Memory B cell (primary cell): ENCODE measurements at regions not wholly inside any gene's neighbourhood (a gene's known extent, or its start where the extent isn't known, plus 50 kb on each side); places are given as distances from the start of the nearest gene placed in this dataset.

ENCODE experiments used
- ATAC-seq: fragments of 150-1000 bp; cut with Tn5 transposase; 2 replicates; pipeline ENCODE4 v1.10.0; 2021; ENCODE audit warnings: low read depth, mild to moderate bottlenecking, moderate library complexity
- DNase-seq, 2 donors: peaks; one replicate each; pipeline ENCODE4 v3.0.0; 2022; ENCODE audit warnings: low spot score in 2 of 2
- H3K27ac Mint-ChIP-seq: one replicate; pipeline ENCODE4 v1.8.0; 2022; ENCODE audit warnings: mild to moderate bottlenecking, moderate library complexity, mixed read lengths
- H3K27me3 Mint-ChIP-seq: one replicate; pipeline ENCODE4 v1.8.0; 2022; ENCODE audit warnings: mixed read lengths
- H3K36me3 Mint-ChIP-seq: one replicate; pipeline ENCODE4 v1.8.0; 2022; ENCODE audit warnings: mild to moderate bottlenecking, mixed read lengths
- H3K4me1 Mint-ChIP-seq: one replicate; pipeline ENCODE4 v1.8.0; 2022; ENCODE audit warnings: mixed read lengths
- H3K4me3 Mint-ChIP-seq: one replicate; pipeline ENCODE4 v1.8.0; 2022; ENCODE audit warnings: mild to moderate bottlenecking, moderate library complexity, mixed read lengths
- H3K9me3 Mint-ChIP-seq: one replicate; pipeline ENCODE4 v1.8.0; 2022; ENCODE audit warnings: mixed read lengths

DNA sequence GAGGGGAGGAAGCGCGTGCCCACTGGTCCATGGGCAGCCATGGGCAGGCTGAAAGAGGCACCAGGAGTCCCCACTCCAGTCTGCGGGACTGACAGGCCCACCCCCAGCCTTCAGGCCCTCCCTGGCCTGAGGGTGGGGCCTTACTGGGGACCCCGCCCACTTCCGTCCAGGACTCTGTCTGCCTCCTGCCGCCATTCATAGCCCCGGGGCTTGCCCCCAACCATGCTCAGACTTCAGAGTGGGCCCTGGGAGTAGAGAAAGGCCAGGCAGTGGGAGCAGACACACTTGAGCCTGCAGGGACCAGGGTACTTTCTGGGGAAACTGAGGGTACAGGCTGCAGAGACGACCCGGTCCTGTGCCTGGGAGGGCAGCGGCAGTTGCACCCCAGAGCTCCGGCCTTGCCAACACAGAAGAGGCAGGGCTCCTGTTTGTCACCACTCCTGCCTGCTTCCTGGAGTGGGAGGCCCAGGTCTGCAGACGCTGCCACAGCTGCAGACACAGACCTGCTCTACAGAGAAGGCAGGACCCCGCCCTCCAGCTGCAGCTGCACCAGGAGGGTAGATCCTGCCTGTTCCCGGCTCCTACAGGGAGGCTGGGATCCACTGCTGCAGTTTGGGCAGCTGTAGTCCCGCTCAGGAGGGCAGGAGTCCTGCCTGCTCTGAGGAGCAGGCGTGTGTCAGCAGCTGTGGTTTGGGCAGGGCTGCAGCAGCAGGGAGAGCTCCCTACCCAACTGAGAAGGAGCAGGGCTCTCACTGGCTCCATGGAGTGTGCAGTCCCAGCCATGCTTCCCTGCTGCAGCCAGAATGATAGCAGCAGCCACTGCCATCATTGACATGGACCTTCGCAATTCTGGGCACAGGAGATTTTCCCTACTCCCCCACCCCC lies 387.9 kb upstream of the ANO3 start:
- no peaks in the 10 kb centered on the region for H3K27me3 Mint-ChIP-seq
- ATAC-seq, result no peak
- no peaks in the 10 kb centered on the region for H3K4me1 Mint-ChIP-seq
- no peak overlapping the region for H3K4me3 Mint-ChIP-seq
- no peaks in the 10 kb centered on the region for H3K36me3 Mint-ChIP-seq
- H3K9me3 Mint-ChIP-seq, result no peaks in the 10 kb centered on the region
- H3K27ac Mint-ChIP-seq, result no peak overlapping the region
- no peak for DNase-seq

- Mint-ChIP-seq H3K9me3 (no peaks in the 10 kb centered on the region), H3K4me3 (no peak overlapping the region), H3K36me3 (no peaks in the 10 kb centered on the region), H3K27me3 (no peaks in the 10 kb centered on the region), H3K27ac (no peak overlapping the region), H3K4me1 (no peaks in the 10 kb centered on the region)
- no peak for ATAC-seq
- no peak for DNase-seq
These were observed 382.0 kb upstream of the ANO3 start for GRCh38 chr11:25949918-25950317.

- Mint-ChIP-seq H3K4me3 (no peak overlapping the region), H3K9me3 (no peaks in the 10 kb centered on the region), H3K36me3 (no peaks in the 10 kb centered on the region), H3K4me1 (no peaks in the 10 kb centered on the region), H3K27me3 (no peaks in the 10 kb centered on the region), H3K27ac (no peak overlapping the region)
- ATAC-seq, result no peak
- no peak for DNase-seq
These were observed 378.9 kb upstream of the ANO3 start for GRCh38 chr11:25953006-25953405.

DNA sequence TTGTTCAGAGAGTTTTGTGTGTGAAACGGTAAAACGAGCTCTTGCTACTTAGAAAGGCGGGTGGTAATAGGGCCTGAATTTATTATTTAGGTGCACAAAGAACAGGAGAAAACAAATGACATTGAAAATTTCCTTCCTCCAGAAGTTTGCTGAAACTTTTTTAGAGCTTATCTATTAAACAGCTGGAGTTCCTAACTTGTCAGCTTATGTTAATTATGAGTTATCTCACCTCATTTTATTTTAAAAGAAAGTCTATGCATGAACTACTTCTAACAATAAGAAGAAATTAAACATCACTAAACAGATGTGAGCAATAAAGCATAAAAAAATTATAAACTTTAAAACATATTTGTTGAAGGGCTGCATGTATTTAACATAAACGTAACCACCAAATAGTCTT lies 373.9 kb upstream of the ANO3 start:
- H3K36me3 Mint-ChIP-seq, result no peaks in the 10 kb centered on the region
- no peak for ATAC-seq

GRCh38 chr11:25961539-25961938 lies 370.4 kb upstream of the ANO3 start:
- Mint-ChIP-seq H3K4me1 (no peaks in the 10 kb centered on the region), H3K4me3 (no peak overlapping the region), H3K27ac (no peak overlapping the region), H3K27me3 (peaks cover 2% of the 10 kb centered on the region), H3K36me3 (no peaks in the 10 kb centered on the region), H3K9me3 (no peaks in the 10 kb centered on the region)
- ATAC-seq (no peak), DNase-seq (no peak)

More for the DNA sequence above, 373.9 kb upstream of the ANO3 start:
- no peak for DNase-seq
- Mint-ChIP-seq H3K27ac (no peak overlapping the region), H3K27me3 (peaks cover 2% of the 10 kb centered on the region), H3K4me1 (no peaks in the 10 kb centered on the region), H3K4me3 (no peak overlapping the region), H3K9me3 (no peaks in the 10 kb centered on the region)

DNA sequence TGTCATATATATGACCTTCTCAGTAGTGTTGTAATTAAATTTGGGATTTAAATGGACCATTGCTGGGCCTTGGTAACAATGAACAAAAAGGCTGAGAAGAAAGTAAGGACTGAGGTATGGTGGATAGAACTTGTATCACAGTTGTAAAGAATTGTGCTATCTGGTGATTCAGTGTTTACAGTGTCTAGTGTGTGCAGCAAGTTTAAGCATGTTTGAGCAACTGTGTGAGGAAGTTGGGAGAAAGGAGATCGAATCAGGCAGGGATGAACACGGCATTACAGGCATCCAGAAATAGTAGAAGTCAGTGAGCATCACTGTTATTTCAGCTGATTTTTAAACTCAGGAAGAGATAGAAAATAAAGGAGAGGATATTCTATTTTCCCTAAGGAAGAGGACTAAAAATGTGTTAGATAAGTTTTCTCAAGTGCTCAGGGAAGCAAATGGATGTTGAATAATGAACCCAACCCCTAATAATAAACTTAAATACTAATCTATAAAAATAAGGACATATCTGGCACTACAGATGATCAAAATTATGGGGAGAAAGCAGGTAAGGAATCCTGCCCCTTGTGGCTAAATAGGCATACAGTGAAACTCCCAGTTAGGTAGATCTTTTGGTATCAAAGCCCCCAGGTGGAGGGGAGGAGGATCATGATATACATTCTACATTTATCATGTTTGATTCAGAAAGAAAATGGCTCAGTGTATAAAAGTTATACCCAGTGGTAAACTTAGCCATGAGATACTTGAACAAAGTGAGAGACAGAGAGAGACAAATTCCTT lies 361.0 kb upstream of the ANO3 start:
- Mint-ChIP-seq H3K4me3 (no peak overlapping the region), H3K9me3 (no peaks in the 10 kb centered on the region), H3K4me1 (no peaks in the 10 kb centered on the region), H3K36me3 (no peaks in the 10 kb centered on the region), H3K27ac (no peak overlapping the region), H3K27me3 (peaks cover 4% of the 10 kb centered on the region)
- ATAC-seq, result no peak
- DNase-seq, result no peak

DNA sequence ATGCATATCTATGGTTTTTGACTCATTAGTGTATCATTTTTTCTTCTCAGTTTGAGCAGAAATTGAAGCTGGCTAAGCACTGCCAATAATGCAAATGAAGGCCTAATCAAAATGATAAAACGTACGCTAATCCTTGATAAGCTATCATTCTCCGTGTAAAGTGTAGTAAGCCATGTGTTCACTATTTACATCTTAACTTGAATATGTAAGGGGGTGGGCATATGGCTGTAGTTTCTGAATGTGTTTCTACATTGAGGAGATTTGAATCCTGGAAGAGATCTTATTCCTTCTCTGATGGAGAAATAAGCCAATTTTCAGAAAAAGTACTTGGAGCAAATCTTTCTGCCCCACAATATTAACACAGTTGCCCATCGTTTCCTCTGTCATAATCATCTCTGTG lies 351.8 kb upstream of the ANO3 start:
- no peaks in the 10 kb centered on the region for H3K27me3 Mint-ChIP-seq

DNA sequence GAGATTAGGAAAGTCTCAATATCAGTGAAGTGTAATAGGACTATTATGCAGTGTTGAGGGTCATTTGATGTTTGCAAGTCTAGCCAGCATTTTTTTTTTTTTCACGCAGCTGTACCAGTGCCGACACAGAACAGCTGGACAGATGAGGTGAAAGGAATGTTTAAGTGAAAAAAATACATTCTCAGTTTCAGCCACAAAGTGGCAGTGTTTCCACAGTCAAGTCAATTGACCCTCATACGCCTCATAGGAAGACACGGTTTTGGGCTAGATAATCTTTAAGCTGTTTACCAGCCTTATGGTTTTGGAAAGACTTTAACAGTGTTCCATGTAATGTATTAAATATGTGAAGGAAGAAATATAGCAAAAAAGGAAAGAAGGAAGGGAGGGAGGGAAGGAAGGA lies 349.9 kb upstream of the ANO3 start:
- H3K27me3 Mint-ChIP-seq, result no peaks in the 10 kb centered on the region
- peak overlapping the region; percentile 73 for H3K27ac Mint-ChIP-seq
- H3K4me1 Mint-ChIP-seq, result peaks cover 10% of the 10 kb centered on the region
- no peaks in the 10 kb centered on the region for H3K9me3 Mint-ChIP-seq
- H3K36me3 Mint-ChIP-seq, result no peaks in the 10 kb centered on the region
- DNase-seq (peak in 1 of 2 donors; percentile 30), ATAC-seq (peak; percentile 84)
- H3K4me3 Mint-ChIP-seq, result peak overlapping the region; percentile 76

More for the DNA sequence above, 351.8 kb upstream of the ANO3 start:
- DNase-seq (no peak), ATAC-seq (no peak)
- H3K4me3 Mint-ChIP-seq, result no peak overlapping the region
- no peak overlapping the region for H3K27ac Mint-ChIP-seq
- H3K36me3 Mint-ChIP-seq, result no peaks in the 10 kb centered on the region
- no peaks in the 10 kb centered on the region for H3K9me3 Mint-ChIP-seq
- H3K4me1 Mint-ChIP-seq, result peaks cover 10% of the 10 kb centered on the region

GRCh38 chr11:25983280-25983679 lies 348.6 kb upstream of the ANO3 start:
- ATAC-seq, result no peak
- no peaks in the 10 kb centered on the region for H3K27me3 Mint-ChIP-seq
- no peak overlapping the region for H3K4me3 Mint-ChIP-seq

DNA sequence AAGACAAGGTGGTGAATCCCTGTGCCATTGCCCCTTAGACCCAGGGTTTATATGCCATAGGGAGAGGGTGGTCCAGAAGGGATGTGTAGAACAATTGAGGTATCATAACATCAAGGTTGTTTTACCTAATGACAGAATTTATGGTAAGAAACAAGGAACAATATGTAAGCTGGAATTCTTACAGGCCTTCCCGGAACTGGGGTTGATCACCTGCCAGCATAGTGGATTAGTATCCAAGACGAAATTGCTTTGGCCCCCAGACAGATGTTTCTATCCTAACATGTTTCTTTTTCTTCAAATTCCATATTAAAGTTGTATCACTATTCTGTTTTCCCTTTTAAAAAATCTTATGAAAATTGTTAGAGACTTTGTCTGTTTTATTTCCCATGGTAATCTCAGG lies 343.8 kb upstream of the ANO3 start:
- Mint-ChIP-seq H3K36me3 (no peaks in the 10 kb centered on the region), H3K4me1 (peaks cover 6% of the 10 kb centered on the region), H3K9me3 (no peaks in the 10 kb centered on the region), H3K4me3 (no peak overlapping the region), H3K27ac (no peak overlapping the region), H3K27me3 (no peaks in the 10 kb centered on the region)
- no peak for DNase-seq
- ATAC-seq, result no peak

More at GRCh38 chr11:25983280-25983679, 348.6 kb upstream of the ANO3 start:
- no peak for DNase-seq
- Mint-ChIP-seq H3K9me3 (no peaks in the 10 kb centered on the region), H3K36me3 (no peaks in the 10 kb centered on the region), H3K4me1 (peaks cover 10% of the 10 kb centered on the region), H3K27ac (no peak overlapping the region)

DNA sequence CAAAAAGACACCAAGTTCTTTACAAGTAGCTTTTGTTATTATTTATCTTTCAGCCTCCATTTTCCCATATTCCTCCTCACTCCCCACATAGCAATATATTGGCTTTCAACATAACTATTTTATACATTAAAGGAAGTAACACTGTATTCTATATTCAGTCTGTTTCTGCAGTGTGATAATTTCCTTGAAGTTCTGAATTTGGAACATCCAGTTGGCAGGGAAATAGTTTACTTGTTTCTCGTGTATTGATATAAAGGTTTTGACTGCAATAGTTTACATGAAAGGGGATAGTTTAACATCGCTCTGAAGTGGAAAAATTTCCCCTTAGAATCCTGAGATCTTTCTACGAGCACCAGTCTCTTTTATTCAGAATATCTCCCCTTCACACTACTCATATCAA lies 341.5 kb upstream of the ANO3 start:
- ATAC-seq, result no peak
- no peak overlapping the region for H3K4me3 Mint-ChIP-seq

DNA sequence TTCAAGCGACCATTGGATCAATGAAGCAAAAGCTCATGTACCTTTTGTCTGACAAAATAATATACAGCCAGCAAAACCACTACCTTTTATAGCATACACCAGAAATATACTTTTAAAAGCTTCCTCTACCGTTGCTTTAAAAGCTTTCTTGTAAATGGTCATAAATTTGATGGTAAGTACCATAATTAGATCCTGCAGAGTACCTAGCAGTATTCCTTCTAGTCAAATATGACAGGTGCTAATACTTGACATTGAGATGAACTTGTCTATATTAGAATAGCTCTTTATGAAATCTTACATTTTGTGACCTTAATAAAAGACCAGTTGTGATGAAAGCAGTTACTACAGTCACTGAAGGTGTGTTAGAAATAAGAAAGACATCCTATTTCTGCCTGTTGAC lies 340.5 kb upstream of the ANO3 start:
- Mint-ChIP-seq H3K4me1 (no peaks in the 10 kb centered on the region), H3K27me3 (no peaks in the 10 kb centered on the region), H3K9me3 (no peaks in the 10 kb centered on the region), H3K36me3 (no peaks in the 10 kb centered on the region), H3K27ac (no peak overlapping the region), H3K4me3 (no peak overlapping the region)
- ATAC-seq, result no peak
- no peak for DNase-seq

More for the DNA sequence above, 341.5 kb upstream of the ANO3 start:
- Mint-ChIP-seq H3K4me1 (no peaks in the 10 kb centered on the region), H3K9me3 (no peaks in the 10 kb centered on the region), H3K36me3 (no peaks in the 10 kb centered on the region), H3K27me3 (no peaks in the 10 kb centered on the region), H3K27ac (no peak overlapping the region)
- no peak for DNase-seq

DNA sequence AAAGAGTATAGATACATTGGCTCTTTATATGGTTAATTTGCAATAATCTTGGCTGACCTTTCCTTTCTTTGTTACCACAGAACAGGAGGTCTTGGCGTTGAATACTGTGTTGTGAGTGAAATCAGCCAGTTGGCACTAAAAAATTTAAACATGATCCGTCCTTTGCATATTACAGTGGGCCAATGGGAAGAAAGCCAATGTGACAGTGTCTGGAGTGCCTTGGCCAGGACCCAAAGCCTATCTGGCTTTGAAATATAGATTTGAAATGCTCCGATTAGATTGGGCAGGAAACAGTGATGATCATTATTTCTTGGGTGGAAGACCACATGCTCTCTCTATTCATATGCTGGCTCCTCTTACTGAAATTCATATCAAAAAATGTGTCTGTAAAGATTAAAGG lies 339.6 kb upstream of the ANO3 start:
- DNase-seq (no peak), ATAC-seq (no peak)
- Mint-ChIP-seq H3K27ac (no peak overlapping the region), H3K36me3 (no peaks in the 10 kb centered on the region), H3K27me3 (no peaks in the 10 kb centered on the region), H3K4me1 (no peaks in the 10 kb centered on the region), H3K4me3 (no peak overlapping the region), H3K9me3 (no peaks in the 10 kb centered on the region)

DNA sequence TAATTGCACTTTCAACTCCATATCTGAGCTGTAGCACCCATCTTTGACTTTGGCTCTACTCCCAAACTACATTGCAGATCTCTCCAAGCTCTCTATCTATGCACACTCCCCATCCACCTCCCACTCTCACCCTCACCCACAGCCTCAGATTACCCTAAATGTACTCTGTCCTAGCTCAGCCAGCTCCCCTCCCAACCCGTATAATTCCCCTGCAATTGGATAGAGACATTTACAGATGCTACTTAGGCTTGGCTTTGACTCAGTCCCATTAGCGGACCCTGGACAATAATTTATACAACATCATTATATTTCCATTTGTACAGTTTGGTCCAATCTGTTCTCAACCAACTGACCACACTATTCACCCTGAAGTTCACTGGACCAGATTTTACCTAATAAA lies 338.9 kb upstream of the ANO3 start:
- no peaks in the 10 kb centered on the region for H3K4me1 Mint-ChIP-seq
- H3K36me3 Mint-ChIP-seq, result no peaks in the 10 kb centered on the region
- no peaks in the 10 kb centered on the region for H3K9me3 Mint-ChIP-seq
- H3K27ac Mint-ChIP-seq, result no peak overlapping the region
- no peak for DNase-seq
- no peak for ATAC-seq
- no peak overlapping the region for H3K4me3 Mint-ChIP-seq
- H3K27me3 Mint-ChIP-seq, result no peaks in the 10 kb centered on the region
